GM23338 (cell line): ENCODE measurements at regions not wholly inside any gene's neighbourhood (a gene's known extent, or its start where the extent isn't known, plus 50 kb on each side); places are given as distances from the start of the nearest gene placed in this dataset.

Experiments used
- ATAC-seq: fragments of 200-7000 bp; cut with Tn5 transposase; 3 replicates; pipeline ENCODE4 v1.9.1; 2020
- DNase-seq: peaks from one replicate; pipeline ENCODE4 v3.0.0-alpha.2; 2015; ENCODE audit warnings: low spot score
- H2AFZ ChIP-seq: fragments of 200-600 bp; sonication (generic); 2 replicates; pipeline ENCODE4 v1.8.0; 2016; ENCODE audit warnings: antibody characterized with exemption, mild to moderate bottlenecking, moderate library complexity
- H3F3A ChIP-seq: fragments of 200-600 bp; sonication (generic); replicated peaks from 2 replicates; pipeline ENCODE4 v1.8.0; 2017; ENCODE audit warnings: antibody characterized with exemption, mixed run types, low read depth
- H3K27ac ChIP-seq: fragments of 200-600 bp; sonication (generic); 2 replicates; pipeline ENCODE4 v1.6.1; 2016; ENCODE audit warnings: low read depth
- H3K27me3 ChIP-seq: fragments of 200-600 bp; sonication (generic); 2 replicates; pipeline ENCODE4 v1.8.0; 2016; ENCODE audit warnings: mild to moderate bottlenecking, mixed run types, moderate library complexity; ENCODE audit not compliant: insufficient read depth
- H3K36me3 ChIP-seq: fragments of 200-600 bp; sonication (generic); 2 replicates; pipeline ENCODE4 v1.8.0; 2016; ENCODE audit warnings: mild to moderate bottlenecking; ENCODE audit not compliant: insufficient read depth
- H3K4me1 ChIP-seq: fragments of 200-600 bp; sonication (generic); 2 replicates; pipeline ENCODE4 v1.8.0; 2016; ENCODE audit warnings: mild to moderate bottlenecking, moderate library complexity; ENCODE audit not compliant: insufficient read depth
- H3K4me2 ChIP-seq: fragments of 200-600 bp; sonication (generic); 2 replicates; pipeline ENCODE4 v1.7.1; 2017; ENCODE audit warnings: mixed run types
- H3K4me3 ChIP-seq: fragments of 200-600 bp; sonication (generic); 2 replicates; pipeline ENCODE4 v1.6.1; 2016; ENCODE audit warnings: mixed run types
- H3K79me2 ChIP-seq: fragments of 200-600 bp; sonication (generic); replicated peaks from 2 replicates; pipeline ENCODE4 v1.8.0; 2017; ENCODE audit warnings: mild to moderate bottlenecking; ENCODE audit not compliant: insufficient read depth
- H3K9me2 ChIP-seq: fragments of 200-600 bp; sonication (generic); 2 replicates; pipeline ENCODE4 v1.8.0; 2017; ENCODE audit not compliant: insufficient read depth
- H4K20me1 ChIP-seq: fragments of 200-600 bp; sonication (generic); replicated peaks from 2 replicates; pipeline ENCODE4 v1.8.0; 2017; ENCODE audit warnings: mild to moderate bottlenecking; ENCODE audit not compliant: insufficient read depth
- H3K27ac Mint-ChIP-seq: 2 replicates; pipeline ENCODE4 v1.8.0; 2020; ENCODE audit warnings: inconsistent platforms, mild to moderate bottlenecking, moderate library complexity, mixed read lengths
- H3K27me3 Mint-ChIP-seq: 3 replicates; pipeline ENCODE4 v1.8.0; 2022; ENCODE audit warnings: low read depth, mild to moderate bottlenecking, moderate library complexity, mixed read lengths, inconsistent platforms; ENCODE audit not compliant: insufficient read depth, poor library complexity
- H3K36me3 Mint-ChIP-seq: 3 replicates; pipeline ENCODE4 v1.8.0; 2021; ENCODE audit warnings: low read depth, mild to moderate bottlenecking, inconsistent platforms, moderate library complexity, mixed read lengths
- H3K4me1 Mint-ChIP-seq: 3 replicates; pipeline ENCODE4 v1.8.0; 2020; ENCODE audit warnings: mild to moderate bottlenecking, inconsistent platforms, mixed read lengths
- H3K4me3 Mint-ChIP-seq: 3 replicates; pipeline ENCODE4 v1.8.0; 2021; ENCODE audit warnings: moderate library complexity, mild to moderate bottlenecking, inconsistent platforms, mixed read lengths
- H3K9me3 Mint-ChIP-seq: 3 replicates; pipeline ENCODE4 v1.8.0; 2020; ENCODE audit warnings: moderate library complexity, mild to moderate bottlenecking, inconsistent platforms, mixed read lengths
- CREB1 ChIP-seq: fragments of 250-450 bp; sonication (Bioruptor Pico); IDR thresholded peaks from 2 replicates; pipeline ENCODE4 v1.5.0; 2020; ENCODE audit warnings: low read depth, mild to moderate bottlenecking, moderate library complexity
- EZH2 ChIP-seq: fragments of 200-600 bp; sonication (generic); IDR thresholded peaks from one replicate; pipeline ENCODE4 v1.8.0; 2017; ENCODE audit warnings: antibody characterized with exemption, mild to moderate bottlenecking, low read depth; ENCODE audit not compliant: unreplicated experiment
- EZH2phosphoT487 ChIP-seq: fragments of 200-600 bp; sonication (generic); IDR thresholded peaks from one replicate; pipeline ENCODE4 v1.8.1; 2018; ENCODE audit warnings: antibody characterized with exemption; ENCODE audit not compliant: unreplicated experiment
- JUNB ChIP-seq: IDR thresholded peaks from one replicate; pipeline ENCODE4 v1.6.1; 2016; ENCODE audit warnings: antibody characterized with exemption; ENCODE audit not compliant: unreplicated experiment
- NANOG ChIP-seq: IDR thresholded peaks from 2 replicates; pipeline ENCODE4 v1.6.1; 2016; ENCODE audit warnings: antibody characterized with exemption, borderline replicate concordance
- POLR2AphosphoS5 ChIP-seq: IDR thresholded peaks from 2 replicates; pipeline ENCODE4 v1.6.1; 2016; ENCODE audit warnings: antibody characterized with exemption, low read depth
- REST ChIP-seq: IDR thresholded peaks from one replicate; pipeline ENCODE4 v1.6.1; 2018; ENCODE audit warnings: antibody characterized with exemption; ENCODE audit not compliant: unreplicated experiment
- STAT1 ChIP-seq: IDR thresholded peaks from one replicate; pipeline ENCODE4 v1.6.1; 2016; ENCODE audit warnings: antibody characterized with exemption; ENCODE audit not compliant: unreplicated experiment
- ZNF114 ChIP-seq: fragments of 250-450 bp; sonication (Bioruptor Pico); IDR thresholded peaks from 2 replicates; pipeline ENCODE4 v1.5.0; 2020; ENCODE audit warnings: mild to moderate bottlenecking, moderate library complexity
- ZNF331 ChIP-seq: fragments of 250-450 bp; sonication (Bioruptor Pico); IDR thresholded peaks from 2 replicates; pipeline ENCODE4 v1.5.0; 2020; ENCODE audit warnings: low read depth, mild to moderate bottlenecking, moderate library complexity
- ZNF462 ChIP-seq: fragments of 250-450 bp; sonication (Bioruptor Pico); IDR thresholded peaks from 2 replicates; pipeline ENCODE4 v1.5.0; 2020; ENCODE audit warnings: mild to moderate bottlenecking, moderate library complexity
- TF ChIP-seq, protein P1 (sequence below): IDR thresholded peaks from 2 replicates; pipeline ENCODE4 v1.6.1; 2016; ENCODE audit warnings: antibody characterized with exemption
- TF ChIP-seq, protein P2 (sequence below), 2 experiments: fragments of 200-600 bp in 1 of 2; sonication (generic) in 1 of 2; conservative IDR thresholded peaks; 2 replicates each; pipeline versions ENCODE4 v1.5.1 to v1.6.1; 2016 to 2017; ENCODE audit warnings: antibody characterized with exemption in 2 of 2, low read depth in 2 of 2, mild to moderate bottlenecking in 2 of 2, moderate library complexity in 1 of 2

DNA sequence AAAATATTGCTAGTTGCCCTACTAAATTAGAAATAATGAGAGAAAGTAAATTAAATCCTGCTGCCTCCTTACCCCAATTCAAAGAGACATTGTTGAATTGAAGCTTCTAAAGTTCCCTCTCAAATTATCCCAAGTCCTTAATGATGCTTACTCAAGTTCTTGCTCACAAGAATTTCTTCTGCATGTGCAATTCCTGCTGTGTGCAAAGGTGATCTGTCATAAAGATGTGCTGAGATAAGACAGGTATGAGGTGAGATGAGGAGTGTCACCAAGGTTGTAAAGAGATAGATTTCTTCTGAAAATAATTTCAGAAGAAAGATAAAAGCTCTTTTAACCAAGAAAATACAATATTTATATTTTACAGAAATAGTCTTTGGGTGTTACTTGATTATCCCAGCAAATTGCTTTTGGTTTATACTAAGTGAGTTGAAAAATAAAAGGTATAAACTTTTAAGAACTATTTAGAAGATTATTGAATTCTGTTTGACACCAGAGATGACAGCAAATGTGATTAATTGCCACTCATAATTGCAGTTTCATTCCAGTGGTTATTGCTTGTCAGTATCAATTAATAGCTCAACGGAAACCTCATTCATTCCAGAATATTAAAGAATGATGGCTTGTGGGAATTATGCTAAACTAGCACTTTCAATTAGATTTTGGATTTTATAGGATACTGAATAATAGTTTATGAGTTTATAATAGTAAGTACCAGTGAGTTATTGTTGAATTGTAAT, 674.3 kb downstream of the STK39 start:
- ATAC-seq = no peak
- Histone ChIP-seq H3K4me1 (peaks cover 14% of the 10 kb centered on the region; the same call in 1 of the 2 replicates), H3K27ac (no peak overlapping the region), H3K36me3 (no peaks in the 10 kb centered on the region), H3K4me2 (no peak overlapping the region), H3F3A (no peaks in the 10 kb centered on the region), H3K4me3 (no peak overlapping the region), H3K79me2 (0 out of 2 replicates have a peak, but pooled peaks cover 6% of the 10 kb centered on the region), H2AFZ (no peak overlapping the region), H4K20me1 (no peaks in the 10 kb centered on the region; the same call in 1 of the 2 replicates), H3K9me2 (no peaks in the 10 kb centered on the region), H3K27me3 (no peaks in the 10 kb centered on the region)
- Mint-ChIP-seq H3K27me3 (no peaks in the 10 kb centered on the region), H3K9me3 (no peaks in the 10 kb centered on the region), H3K27ac (no peak overlapping the region), H3K36me3 (no peaks in the 10 kb centered on the region), H3K4me1 (peaks cover 13% of the 10 kb centered on the region; the same call in 2 of the 3 replicates), H3K4me3 (no peak overlapping the region)
- DNase-seq = no peak
- TF ChIP-seq, protein P1, sequence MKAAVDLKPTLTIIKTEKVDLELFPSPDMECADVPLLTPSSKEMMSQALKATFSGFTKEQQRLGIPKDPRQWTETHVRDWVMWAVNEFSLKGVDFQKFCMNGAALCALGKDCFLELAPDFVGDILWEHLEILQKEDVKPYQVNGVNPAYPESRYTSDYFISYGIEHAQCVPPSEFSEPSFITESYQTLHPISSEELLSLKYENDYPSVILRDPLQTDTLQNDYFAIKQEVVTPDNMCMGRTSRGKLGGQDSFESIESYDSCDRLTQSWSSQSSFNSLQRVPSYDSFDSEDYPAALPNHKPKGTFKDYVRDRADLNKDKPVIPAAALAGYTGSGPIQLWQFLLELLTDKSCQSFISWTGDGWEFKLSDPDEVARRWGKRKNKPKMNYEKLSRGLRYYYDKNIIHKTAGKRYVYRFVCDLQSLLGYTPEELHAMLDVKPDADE = no peak
- TF ChIP-seq EZH2 (no peak), REST (no peak), STAT1 (no peak), NANOG (no peak), ZNF462 (CRISPR knock-in tag) (no peak), CREB1 (no peak), EZH2phosphoT487 (no peak), JUNB (no peak), ZNF114 (no peak), POLR2AphosphoS5 (no peak), ZNF331 (CRISPR knock-in tag) (no peak)
- TF ChIP-seq, protein P2, sequence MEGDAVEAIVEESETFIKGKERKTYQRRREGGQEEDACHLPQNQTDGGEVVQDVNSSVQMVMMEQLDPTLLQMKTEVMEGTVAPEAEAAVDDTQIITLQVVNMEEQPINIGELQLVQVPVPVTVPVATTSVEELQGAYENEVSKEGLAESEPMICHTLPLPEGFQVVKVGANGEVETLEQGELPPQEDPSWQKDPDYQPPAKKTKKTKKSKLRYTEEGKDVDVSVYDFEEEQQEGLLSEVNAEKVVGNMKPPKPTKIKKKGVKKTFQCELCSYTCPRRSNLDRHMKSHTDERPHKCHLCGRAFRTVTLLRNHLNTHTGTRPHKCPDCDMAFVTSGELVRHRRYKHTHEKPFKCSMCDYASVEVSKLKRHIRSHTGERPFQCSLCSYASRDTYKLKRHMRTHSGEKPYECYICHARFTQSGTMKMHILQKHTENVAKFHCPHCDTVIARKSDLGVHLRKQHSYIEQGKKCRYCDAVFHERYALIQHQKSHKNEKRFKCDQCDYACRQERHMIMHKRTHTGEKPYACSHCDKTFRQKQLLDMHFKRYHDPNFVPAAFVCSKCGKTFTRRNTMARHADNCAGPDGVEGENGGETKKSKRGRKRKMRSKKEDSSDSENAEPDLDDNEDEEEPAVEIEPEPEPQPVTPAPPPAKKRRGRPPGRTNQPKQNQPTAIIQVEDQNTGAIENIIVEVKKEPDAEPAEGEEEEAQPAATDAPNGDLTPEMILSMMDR (conservative IDR thresholded peaks at IDR 0.05; ENCODE audit: low read depth in 2 of 2) = no peak
